ENCODE measurements at regions not wholly inside any gene's neighbourhood (a gene's known extent, or its start where the extent isn't known, plus 50 kb on each side); places are given as distances from the start of the nearest gene placed in this dataset.
"Not testable (repeated sequence)": the region's sequence is repeated elsewhere in the genome, so short reads cannot be mapped to it uniquely, and the experiment has no call there.

GRCh38 chr5:25539536-25539935 lies 894.8 kb upstream of the CDH10 start:
- in situ Hi-C loops (cut with MboI; ENCODE audit: low pct_unique_long_range_greater_than_20kb, low sequenced_read_pairs, unreplicated experiment) = no loop called here
- no peak for TF ChIP-seq CTCF (IDR thresholded peaks at IDR 0.05; ENCODE audit: extremely low read depth, insufficient read depth, missing control alignments)
- no peak for DNase-seq (ENCODE audit: low spot score)

GRCh38 chr5:25536461-25536860 lies 891.7 kb upstream of the CDH10 start:
- in situ Hi-C loops (cut with MboI; ENCODE audit: low pct_unique_long_range_greater_than_20kb, low sequenced_read_pairs, unreplicated experiment); DNase-seq (ENCODE audit: low spot score): not testable (repeated sequence)

GRCh38 chr5:25516141-25516540 lies 871.4 kb upstream of the CDH10 start:
- no peak for DNase-seq (ENCODE audit: low spot score)
- in situ Hi-C loops (cut with MboI; ENCODE audit: low pct_unique_long_range_greater_than_20kb, low sequenced_read_pairs, unreplicated experiment) = no loop called here

GRCh38 chr5:25515525-25515924 lies 870.7 kb upstream of the CDH10 start:
- no peak for DNase-seq (ENCODE audit: low spot score)
- in situ Hi-C loops (cut with MboI; ENCODE audit: low pct_unique_long_range_greater_than_20kb, low sequenced_read_pairs, unreplicated experiment) = no loop called here

More at GRCh38 chr5:25516141-25516540, 871.4 kb upstream of the CDH10 start:
- TF ChIP-seq CTCF (IDR thresholded peaks at IDR 0.05; ENCODE audit: extremely low read depth, insufficient read depth, missing control alignments) = no peak

GRCh38 chr5:25510692-25511091 lies 865.9 kb upstream of the CDH10 start:
- DNase-seq (ENCODE audit: low spot score); in situ Hi-C loops (cut with MboI; ENCODE audit: low pct_unique_long_range_greater_than_20kb, low sequenced_read_pairs, unreplicated experiment): not testable (repeated sequence)

More at GRCh38 chr5:25515525-25515924, 870.7 kb upstream of the CDH10 start:
- no peak for TF ChIP-seq CTCF (IDR thresholded peaks at IDR 0.05; ENCODE audit: extremely low read depth, insufficient read depth, missing control alignments)

- in situ Hi-C loops (cut with MboI; ENCODE audit: low pct_unique_long_range_greater_than_20kb, low sequenced_read_pairs, unreplicated experiment); DNase-seq (ENCODE audit: low spot score): not testable (repeated sequence)
Measured at GRCh38 chr5:25508011-25508410, 863.2 kb upstream of the CDH10 start.

GRCh38 chr5:25500635-25501034 lies 855.9 kb upstream of the CDH10 start:
- no peak for DNase-seq (ENCODE audit: low spot score)
- in situ Hi-C loops (cut with MboI; ENCODE audit: low pct_unique_long_range_greater_than_20kb, low sequenced_read_pairs, unreplicated experiment) = no loop called here
- TF ChIP-seq CTCF (IDR thresholded peaks at IDR 0.05; ENCODE audit: extremely low read depth, insufficient read depth, missing control alignments) = no peak

GRCh38 chr5:25489834-25490538 lies 845.2 kb upstream of the CDH10 start:
- no peak for DNase-seq (ENCODE audit: low spot score)
- in situ Hi-C loops (cut with MboI; ENCODE audit: low pct_unique_long_range_greater_than_20kb, low sequenced_read_pairs, unreplicated experiment) = no loop called here

More at GRCh38 chr5:25489834-25490538, 845.2 kb upstream of the CDH10 start:
- TF ChIP-seq CTCF (IDR thresholded peaks at IDR 0.05; ENCODE audit: extremely low read depth, insufficient read depth, missing control alignments) = no peak

All from GM13977 (cell line).